GM12878 (cell line): ENCODE measurements at regions not wholly inside any gene's neighbourhood (a gene's known extent, or its start where the extent isn't known, plus 50 kb on each side); places are given as distances from the start of the nearest gene placed in this dataset.

ENCODE experiments used
- ATF7 ChIP-seq: fragments of 450-650 bp; IDR thresholded peaks from 2 replicates; pipeline ENCODE4 v1.6.1; 2016; ENCODE audit warnings: low read depth, mild to moderate bottlenecking
- HCFC1 ChIP-seq: fragments of 150-350 bp; IDR thresholded peaks from 2 replicates; pipeline ENCODE4 v1.6.1; 2014; ENCODE audit warnings: low read length
- HDAC2 ChIP-seq: fragments of 200-600 bp; sonication (generic); IDR thresholded peaks from 2 replicates; pipeline ENCODE4 v1.6.1; 2017
- SRF ChIP-seq, 2 experiments: IDR thresholded peaks; 2 replicates each; pipeline ENCODE4 v1.6.1; 2011; ENCODE audit warnings: low read depth in 2 of 2, low read length in 2 of 2, mild to moderate bottlenecking in 1 of 2, moderate library complexity in 1 of 2
- TAF1 ChIP-seq: IDR thresholded peaks from 2 replicates; pipeline ENCODE4 v1.6.1; 2011; ENCODE audit warnings: mild to moderate bottlenecking, low read depth, low read length, borderline replicate concordance
- TF ChIP-seq, protein P1 (sequence below), 3 experiments: IDR thresholded peaks in 2 of 3; conservative IDR thresholded peaks in 1 of 3; 2 replicates each; pipeline ENCODE4 v1.5.1; 2011; ENCODE audit warnings: low read depth in 3 of 3, low read length in 3 of 3, mild to moderate bottlenecking in 3 of 3, control low read depth in 2 of 3, moderate library complexity in 2 of 3, inconsistent platforms in 1 of 3, mixed read lengths in 1 of 3; ENCODE audit not compliant: control insufficient read depth in 2 of 3, insufficient read depth in 1 of 3; ENCODE audit errors: extremely low read depth in 1 of 3

DNA sequence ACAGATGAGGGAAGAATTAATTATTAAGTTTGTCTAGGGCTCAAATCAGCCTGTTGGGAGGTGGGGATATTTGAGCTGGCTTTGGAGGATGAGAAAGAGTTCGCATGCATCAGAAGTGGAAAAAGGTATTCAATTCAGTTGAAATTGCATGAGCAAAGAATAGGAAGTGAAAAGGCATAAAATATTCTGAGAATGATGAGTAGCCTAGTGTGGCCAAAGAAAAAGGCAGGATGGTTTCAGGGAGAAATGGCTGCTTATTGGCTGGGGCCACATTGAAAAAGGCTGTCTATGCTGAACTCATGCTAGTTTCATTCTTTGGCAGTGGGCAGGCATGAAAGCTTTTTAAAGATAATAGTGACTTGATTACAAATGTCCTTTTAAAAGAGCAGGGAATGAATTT is 235.4 kb upstream of the RIOK2 start:
- TF ChIP-seq, protein P1, sequence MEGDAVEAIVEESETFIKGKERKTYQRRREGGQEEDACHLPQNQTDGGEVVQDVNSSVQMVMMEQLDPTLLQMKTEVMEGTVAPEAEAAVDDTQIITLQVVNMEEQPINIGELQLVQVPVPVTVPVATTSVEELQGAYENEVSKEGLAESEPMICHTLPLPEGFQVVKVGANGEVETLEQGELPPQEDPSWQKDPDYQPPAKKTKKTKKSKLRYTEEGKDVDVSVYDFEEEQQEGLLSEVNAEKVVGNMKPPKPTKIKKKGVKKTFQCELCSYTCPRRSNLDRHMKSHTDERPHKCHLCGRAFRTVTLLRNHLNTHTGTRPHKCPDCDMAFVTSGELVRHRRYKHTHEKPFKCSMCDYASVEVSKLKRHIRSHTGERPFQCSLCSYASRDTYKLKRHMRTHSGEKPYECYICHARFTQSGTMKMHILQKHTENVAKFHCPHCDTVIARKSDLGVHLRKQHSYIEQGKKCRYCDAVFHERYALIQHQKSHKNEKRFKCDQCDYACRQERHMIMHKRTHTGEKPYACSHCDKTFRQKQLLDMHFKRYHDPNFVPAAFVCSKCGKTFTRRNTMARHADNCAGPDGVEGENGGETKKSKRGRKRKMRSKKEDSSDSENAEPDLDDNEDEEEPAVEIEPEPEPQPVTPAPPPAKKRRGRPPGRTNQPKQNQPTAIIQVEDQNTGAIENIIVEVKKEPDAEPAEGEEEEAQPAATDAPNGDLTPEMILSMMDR (IDR thresholded peaks at IDR 0.05 in 2 of 3, conservative IDR thresholded peaks at IDR 0.05 in 1 of 3; ENCODE audit: control insufficient read depth in 2 of 3, extremely low read depth in 1 of 3, insufficient read depth in 1 of 3, low read depth in 3 of 3, low read length in 3 of 3) = no peak
- TF ChIP-seq SRF (IDR thresholded peaks at IDR 0.05; ENCODE audit: low read depth in 2 of 2, low read length in 2 of 2) (no peak), HDAC2 (no peak), ATF7 (no peak), HCFC1 (no peak), TAF1 (no peak)
